SU-DHL-6 (cell line): ENCODE measurements at regions not wholly inside any gene's neighbourhood (a gene's known extent, or its start where the extent isn't known, plus 50 kb on each side); places are given as distances from the start of the nearest gene placed in this dataset.

Experiments
- CTCF ChIP-seq: fragments of 200-600 bp; sonication (generic); IDR thresholded peaks from one replicate; pipeline ENCODE4 v1.5.1; 2017; ENCODE audit warnings: antibody characterized with exemption, mild to moderate bottlenecking, low read length, moderate library complexity; ENCODE audit not compliant: insufficient read depth, poor library complexity, severe bottlenecking
- EZH2phosphoT487 ChIP-seq: fragments of 200-600 bp; sonication (generic), shearing (Covaris generic); conservative IDR thresholded peaks from 2 replicates; pipeline ENCODE4 v1.6.1; 2018; ENCODE audit warnings: mild to moderate bottlenecking, antibody characterized with exemption, low read length, moderate library complexity, mixed read lengths

GRCh38 chr4:33422656-33423055, 2702.5 kb downstream of the PCDH7 start:
- no peak for TF ChIP-seq CTCF
- no peak for TF ChIP-seq EZH2phosphoT487
